Uterus (tissue), 2 donors: ENCODE measurements at regions not wholly inside any gene's neighbourhood (a gene's known extent, or its start where the extent isn't known, plus 50 kb on each side); places are given as distances from the start of the nearest gene placed in this dataset.

Experiments
- CTCF ChIP-seq, 4 experiments: fragments of 200-600 bp in 2 of 4; fragments of 450-650 bp in 2 of 4; sonication (generic) in 2 of 4; IDR thresholded peaks; one replicate each; pipeline ENCODE4 v1.5.1; 2016 to 2019; ENCODE audit warnings: antibody characterized with exemption in 4 of 4, mild to moderate bottlenecking in 2 of 4, moderate library complexity in 1 of 4
- POLR2A ChIP-seq, 2 donors: fragments of 450-650 bp; IDR thresholded peaks; one replicate each; pipeline ENCODE4 v1.6.1; 2016; ENCODE audit warnings: antibody characterized with exemption in 2 of 2, mild to moderate bottlenecking in 1 of 2, moderate library complexity in 1 of 2

GRCh38 chr5:12661617-12662370 is 757.5 kb upstream of the CTNND2 start:
- TF ChIP-seq CTCF (IDR thresholded peaks at IDR 0.05) (no peak), POLR2A (IDR thresholded peaks at IDR 0.05) (no peak)
